CD4-positive, alpha-beta T cell treated with Interleukin-1 beta for 1 hour (primary cell): ENCODE measurements at regions not wholly inside any gene's neighbourhood (a gene's known extent, or its start where the extent isn't known, plus 50 kb on each side); places are given as distances from the start of the nearest gene placed in this dataset.

ENCODE experiments used
- DNase-seq, 2 donors: peaks; one replicate each; pipeline ENCODE4 v3.0.0-alpha.2; 2020 to 2022

GRCh38 chr1:3954170-3955169, 54.4 kb upstream of the C1orf174 start:
- DNase-seq, result no peak

GRCh38 chr1:3955196-3955772, 55.2 kb upstream of the C1orf174 start:
- no peak for DNase-seq

- DNase-seq, result no peak
Observed at GRCh38 chr1:3956527-3957170, 56.6 kb upstream of the C1orf174 start.

GRCh38 chr1:3959361-3959760, 59.3 kb upstream of the C1orf174 start:
- DNase-seq, result no peak

- DNase-seq, result no peak
Observed at GRCh38 chr1:3963554-3963953, 63.5 kb upstream of the C1orf174 start.

GRCh38 chr1:3965693-3966092, 65.6 kb upstream of the C1orf174 start:
- no peak for DNase-seq

- no peak for DNase-seq
Observed at GRCh38 chr1:3968851-3969250, 68.8 kb upstream of the C1orf174 start.

- no peak for DNase-seq
Observed at GRCh38 chr1:3971981-3972380, 71.9 kb upstream of the C1orf174 start.

- no peak for DNase-seq
Observed at GRCh38 chr1:3975903-3976630, 76.0 kb upstream of the C1orf174 start.

GRCh38 chr1:3976821-3977220, 76.7 kb upstream of the C1orf174 start:
- no peak for DNase-seq

- no peak for DNase-seq
Observed at GRCh38 chr1:3978196-3978989, 78.3 kb upstream of the C1orf174 start.

GRCh38 chr1:3978990-3979325, 78.9 kb upstream of the C1orf174 start:
- DNase-seq, result no peak

GRCh38 chr1:3981261-3981660, 81.2 kb upstream of the C1orf174 start:
- no peak for DNase-seq

GRCh38 chr1:3981746-3982505, 81.9 kb upstream of the C1orf174 start:
- DNase-seq, result no peak

- no peak for DNase-seq
Observed at GRCh38 chr1:3983181-3983580, 83.1 kb upstream of the C1orf174 start.

GRCh38 chr1:3984586-3984985, 84.5 kb upstream of the C1orf174 start:
- DNase-seq, result no peak

- DNase-seq, result no peak
Observed at GRCh38 chr1:3986686-3987218, 86.7 kb upstream of the C1orf174 start.

- no peak for DNase-seq
Observed at GRCh38 chr1:3987669-3988235, 87.7 kb upstream of the C1orf174 start.

- DNase-seq, result no peak
Observed at GRCh38 chr1:3988431-3988830, 88.4 kb upstream of the C1orf174 start.

- DNase-seq, result no peak
Observed at GRCh38 chr1:3989465-3989864, 89.4 kb upstream of the C1orf174 start.

GRCh38 chr1:3992103-3992556, 92.1 kb upstream of the C1orf174 start:
- no peak for DNase-seq
